HepG2 (cell line): ENCODE measurements at regions not wholly inside any gene's neighbourhood (a gene's known extent, or its start where the extent isn't known, plus 50 kb on each side); places are given as distances from the start of the nearest gene placed in this dataset.

Experiments used
- ATAC-seq: fragments of 200-7000 bp; cut with Tn5 transposase; 3 replicates; pipeline ENCODE4 v1.9.1; 2020; ENCODE audit warnings: mild to moderate bottlenecking, moderate library complexity
- BruUV-seq: library from RNA; stranded (reverse); fragments of 400-500 nt; replicated peaks from 2 replicates; lab custom pipeline; 2021; lab: Mats Ljungman, UMichigan
- CTCF ChIA-PET: fragments of 300-600 bp; formaldehyde crosslinking; extraction: SDS; loops from one replicate; lab custom pipeline; 2021; ENCODE audit warnings: low total read pairs, inconsistent platforms, low intra/inter-chr PET ratio; lab: Yijun Ruan, JAX
- POLR2A ChIA-PET: fragments of 350-600 bp; sonication (Branson Sonifier 250); formaldehyde crosslinking; loops from one replicate; lab custom pipeline; 2020; ENCODE audit warnings: antibody characterized with exemption, inconsistent platforms; lab: Yijun Ruan, JAX
- DNase-seq: peaks from one replicate; pipeline ENCODE4 v3.0.0-alpha.2; 2015; ENCODE audit warnings: low spot score
- FAIRE-seq: peaks from 3 replicates; lab custom pipeline; 2011; peaks lifted over from hg19 to GRCh38; lab: Jason Lieb, UNC
- H2AFZ ChIP-seq: one replicate; pipeline ENCODE4 v1.6.1; 2011; ENCODE audit warnings: low read length, inconsistent platforms
- H3K27ac ChIP-seq: fragments of 300-600 bp; 3 replicates; pipeline ENCODE4 v1.8.0; 2011; ENCODE audit warnings: mixed run types, mild to moderate bottlenecking, mixed read lengths, low read length, inconsistent platforms; ENCODE audit not compliant: insufficient read depth; ENCODE audit errors: extremely low read length
- H3K27me3 ChIP-seq, 2 experiments: fragments of 200-600 bp in 1 of 2; 2 replicates in 1 of 2; 3 replicates in 1 of 2; pipeline versions ENCODE4 v1.6.0 to v1.8.0; 2011; ENCODE audit warnings: low read length in 2 of 2, mild to moderate bottlenecking in 2 of 2, moderate library complexity in 2 of 2, inconsistent platforms in 1 of 2; ENCODE audit not compliant: insufficient read depth in 2 of 2, control insufficient read depth in 1 of 2
- H3K36me3 ChIP-seq, 2 experiments: fragments of 200-600 bp in 1 of 2; replicated peaks in 1 of 2; 2 replicates in 1 of 2; 3 replicates in 1 of 2; pipeline versions ENCODE4 v1.5.1 to v1.8.0; 2011; ENCODE audit warnings: low read length in 2 of 2, inconsistent platforms in 1 of 2; ENCODE audit not compliant: insufficient read depth in 2 of 2, control insufficient read depth in 1 of 2
- H3K4me1 ChIP-seq: 2 replicates; pipeline ENCODE4 v1.5.1; 2012; ENCODE audit warnings: low read length, inconsistent platforms; ENCODE audit not compliant: insufficient read depth
- H3K4me2 ChIP-seq: 2 replicates; pipeline ENCODE4 v1.6.0; 2011; ENCODE audit warnings: low read depth, low read length, inconsistent platforms
- H3K4me3 ChIP-seq, 3 experiments: fragments of 200-600 bp in 1 of 3; sonication (generic), shearing (Covaris generic) in 1 of 3; replicated peaks in 1 of 3; 2 replicates each; pipeline ENCODE4 v1.5.1; 2011 to 2016; ENCODE audit warnings: low read length in 3 of 3, inconsistent platforms in 2 of 3, low read depth in 2 of 3, mild to moderate bottlenecking in 2 of 3, control low read depth in 1 of 3, mixed read lengths in 1 of 3; ENCODE audit not compliant: insufficient read depth in 1 of 3
- H3K79me2 ChIP-seq: one replicate; pipeline ENCODE4 v1.6.1; 2011; ENCODE audit warnings: low read length, inconsistent platforms; ENCODE audit not compliant: insufficient read depth
- H3K9ac ChIP-seq: 2 replicates; pipeline ENCODE4 v1.6.0; 2011; ENCODE audit warnings: mild to moderate bottlenecking, low read depth, low read length, inconsistent platforms; ENCODE audit not compliant: insufficient read depth
- H3K9me3 ChIP-seq: 2 replicates; pipeline ENCODE4 v1.5.1; 2012; ENCODE audit warnings: mild to moderate bottlenecking, low read length
- H4K20me1 ChIP-seq: 2 replicates; pipeline ENCODE4 v1.6.0; 2011; ENCODE audit warnings: inconsistent platforms, mild to moderate bottlenecking, low read length, moderate library complexity; ENCODE audit not compliant: insufficient read depth
- CEBPB ChIP-seq: IDR thresholded peaks from 2 replicates; pipeline ENCODE4 v1.6.1; 2011; ENCODE audit warnings: low read depth, low read length, improper control_type of control experiment, borderline replicate concordance
- ETV6 ChIP-seq: sonication (generic); formaldehyde crosslinking; conservative IDR thresholded peaks from 2 replicates; pipeline ENCODE4 v1.4.0; 2020; ENCODE audit warnings: missing genetic modification reagents
- HCFC1 ChIP-seq: fragments of 150-350 bp; IDR thresholded peaks from 2 replicates; pipeline ENCODE4 v1.6.1; 2014; ENCODE audit warnings: low read depth, low read length
- KAT8 ChIP-seq: IDR thresholded peaks from 2 replicates; pipeline ENCODE4 v1.6.1; 2016; ENCODE audit warnings: missing genetic modification reagents, missing compliant biosample characterization
- KLF11 ChIP-seq: IDR thresholded peaks from 2 replicates; pipeline ENCODE4 v1.6.1; 2016; ENCODE audit warnings: missing compliant biosample characterization
- MEIS1 ChIP-seq: sonication (generic); formaldehyde crosslinking; IDR thresholded peaks from 2 replicates; pipeline ENCODE4 v1.9.0; 2021; ENCODE audit warnings: mild to moderate bottlenecking, missing genetic modification reagents, moderate library complexity, borderline replicate concordance
- NR1H2 ChIP-seq: sonication (generic); formaldehyde crosslinking; IDR thresholded peaks from 2 replicates; pipeline ENCODE4 v1.8.1; 2022; ENCODE audit warnings: low read depth, missing genetic modification reagents, borderline replicate concordance
- RFXANK ChIP-seq: IDR thresholded peaks from 2 replicates; pipeline ENCODE4 v1.6.1; 2016
- RFXAP ChIP-seq: sonication (generic); formaldehyde crosslinking; IDR thresholded peaks from 2 replicates; pipeline ENCODE4 v1.4.0; 2020; ENCODE audit warnings: missing genetic modification reagents, borderline replicate concordance
- SIN3A ChIP-seq: IDR thresholded peaks from 2 replicates; pipeline ENCODE4 v1.6.1; 2011; ENCODE audit warnings: low read depth, mild to moderate bottlenecking, control low read depth, low read length, borderline replicate concordance
- SRSF1 ChIP-seq: fragments of 200-400 bp; formaldehyde crosslinking; optimal IDR thresholded peaks from 2 replicates; pipeline ENCODE3; 2017; ENCODE audit warnings: mild to moderate bottlenecking, low read depth, low read length, moderate library complexity
- ZHX2 ChIP-seq, 2 experiments: sonication (generic) in 1 of 2; formaldehyde crosslinking in 1 of 2; IDR thresholded peaks; 2 replicates each; pipeline versions ENCODE4 v1.6.1 to v1.9.0; 2014 to 2022; ENCODE audit warnings: antibody characterized with exemption in 1 of 2, borderline replicate concordance in 1 of 2, inconsistent platforms in 1 of 2, low read depth in 1 of 2, missing genetic modification reagents in 1 of 2
- ZNF44 ChIP-seq: sonication (generic); formaldehyde crosslinking; IDR thresholded peaks from 2 replicates; pipeline ENCODE4 v1.5.1; 2020; ENCODE audit warnings: mild to moderate bottlenecking, missing genetic modification reagents
- ZNF577 ChIP-seq: sonication (generic); formaldehyde crosslinking; IDR thresholded peaks from 2 replicates; pipeline ENCODE4 v1.4.0; 2020; ENCODE audit warnings: mild to moderate bottlenecking, low read depth, missing genetic modification reagents, borderline replicate concordance
- ZNF724P ChIP-seq: sonication (generic); formaldehyde crosslinking; IDR thresholded peaks from 2 replicates; pipeline ENCODE4 v1.8.0; 2022; ENCODE audit warnings: missing genetic modification reagents, borderline replicate concordance
- WGBS: methylation state at CpG from one replicate; pipeline ENCODE4 v1.1.6; 2017; ENCODE audit warnings: low lambda C conversion rate; 5-methylcytosine and 5-hydroxymethylcytosine counted together
- in situ Hi-C: cut with HindIII; loops from 2 replicates; pipeline ENCODE4 v1.10.0; 2017; ENCODE audit warnings: low pct_unique_long_range_greater_than_20kb; ENCODE audit not compliant: extremely low pct_ligation_motif_present
- intact Hi-C: fragments of 100-400 bp; cut with micrococcal nuclease; formaldehyde crosslinking; loops from one replicate; pipeline ENCODE4 v1.10.0; 2022; ENCODE audit not compliant: unreplicated experiment
- TF ChIP-seq, protein P1 (sequence below): sonication (generic); formaldehyde crosslinking; IDR thresholded peaks from 2 replicates; pipeline ENCODE4 v1.4.0; 2020; ENCODE audit warnings: missing genetic modification reagents
- TF ChIP-seq, protein P2 (sequence below): IDR thresholded peaks from 2 replicates; pipeline ENCODE4 v1.6.1; 2016; ENCODE audit warnings: missing compliant biosample characterization, missing genetic modification reagents, borderline replicate concordance

DNA sequence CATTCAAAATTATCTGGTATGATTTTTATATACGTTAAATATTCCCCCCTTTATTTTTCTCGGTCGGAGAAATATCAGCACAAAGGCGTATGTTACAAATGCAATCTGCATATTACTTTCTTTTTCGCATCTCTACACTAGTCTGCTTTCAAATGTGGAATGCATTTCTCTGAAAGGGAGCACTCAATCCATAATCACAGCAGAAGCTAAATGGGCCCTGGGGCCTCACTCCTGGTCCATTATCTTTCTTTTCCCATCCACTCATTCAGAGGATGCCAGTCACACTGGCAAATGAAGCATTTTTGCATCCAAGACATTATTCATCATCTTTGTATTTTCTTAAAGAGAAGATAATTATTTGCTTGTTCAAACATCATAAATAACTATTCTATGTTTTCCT lies 295.2 kb upstream of the LRP1B start (continued):
- no peak for TF ChIP-seq ZHX2 (IDR thresholded peaks at IDR 0.05; ENCODE audit: low read depth)
- TF ChIP-seq ZHX2 (CRISPR knock-in tag; IDR thresholded peaks at IDR 0.05; ENCODE audit: borderline replicate concordance): no peak
- no peak for TF ChIP-seq KAT8
- TF ChIP-seq, protein P1, sequence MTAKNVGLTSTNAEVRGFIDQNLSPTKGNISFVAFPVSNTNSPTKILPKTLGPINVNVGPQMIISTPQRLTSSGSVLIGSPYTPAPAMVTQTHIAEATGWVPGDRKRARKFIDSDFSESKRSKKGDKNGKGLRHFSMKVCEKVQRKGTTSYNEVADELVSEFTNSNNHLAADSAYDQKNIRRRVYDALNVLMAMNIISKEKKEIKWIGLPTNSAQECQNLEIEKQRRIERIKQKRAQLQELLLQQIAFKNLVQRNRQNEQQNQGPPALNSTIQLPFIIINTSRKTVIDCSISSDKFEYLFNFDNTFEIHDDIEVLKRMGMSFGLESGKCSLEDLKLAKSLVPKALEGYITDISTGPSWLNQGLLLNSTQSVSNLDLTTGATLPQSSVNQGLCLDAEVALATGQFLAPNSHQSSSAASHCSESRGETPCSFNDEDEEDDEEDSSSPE (CRISPR knock-in tag): no peak

DNA sequence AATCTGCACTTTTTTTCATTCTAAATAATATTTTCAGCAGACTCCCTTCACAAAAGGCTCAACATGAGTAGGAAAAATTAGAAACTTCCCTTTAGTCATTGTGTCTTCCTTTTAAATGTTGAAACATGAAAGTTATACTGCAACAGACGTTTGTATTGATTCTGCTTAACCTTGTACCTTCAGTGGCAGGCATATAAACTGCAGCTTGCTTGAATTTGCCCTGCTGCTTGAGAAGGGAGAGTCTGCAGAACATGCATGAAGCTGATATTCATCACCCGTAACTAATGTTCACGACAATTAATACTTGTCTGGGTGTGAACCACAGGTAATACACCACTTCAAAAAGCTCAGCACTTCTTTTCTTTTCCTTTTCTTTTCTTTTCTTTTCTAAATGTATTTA lies 294.7 kb upstream of the LRP1B start:
- Histone ChIP-seq H3K4me1 (no peaks in the 10 kb centered on the region), H4K20me1 (no peaks in the 10 kb centered on the region), H3K27me3 (no peaks in the 10 kb centered on the region), H3K4me3 (no peak overlapping the region), H3K27ac (no peak overlapping the region), H3K36me3 (no peaks in the 10 kb centered on the region), H3K4me2 (no peak overlapping the region), H2AFZ (no peak overlapping the region), H3K9ac (no peak overlapping the region), H3K9me3 (no peaks in the 10 kb centered on the region), H3K79me2 (no peaks in the 10 kb centered on the region)
- in situ Hi-C loops: no loop called here
- TF ChIP-seq CEBPB (no peak), ZNF577 (no peak), ETV6 (CRISPR knock-in tag) (no peak), NR1H2 (CRISPR knock-in tag) (no peak), ZNF724P (no peak), ZNF44 (CRISPR knock-in tag) (no peak), HCFC1 (no peak), SIN3A (no peak), SRSF1 (no peak), MEIS1 (no peak), KLF11 (CRISPR knock-in tag) (no peak), RFXAP (CRISPR knock-in tag) (no peak), RFXANK (CRISPR knock-in tag) (no peak)
- TF ChIP-seq, protein P2, sequence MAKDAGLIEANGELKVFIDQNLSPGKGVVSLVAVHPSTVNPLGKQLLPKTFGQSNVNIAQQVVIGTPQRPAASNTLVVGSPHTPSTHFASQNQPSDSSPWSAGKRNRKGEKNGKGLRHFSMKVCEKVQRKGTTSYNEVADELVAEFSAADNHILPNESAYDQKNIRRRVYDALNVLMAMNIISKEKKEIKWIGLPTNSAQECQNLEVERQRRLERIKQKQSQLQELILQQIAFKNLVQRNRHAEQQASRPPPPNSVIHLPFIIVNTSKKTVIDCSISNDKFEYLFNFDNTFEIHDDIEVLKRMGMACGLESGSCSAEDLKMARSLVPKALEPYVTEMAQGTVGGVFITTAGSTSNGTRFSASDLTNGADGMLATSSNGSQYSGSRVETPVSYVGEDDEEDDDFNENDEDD (CRISPR knock-in tag): no peak
- POLR2A ChIA-PET: no interaction called here
- BruUV-seq: no TSS peak
- intact Hi-C loops: no loop called here
- DNase-seq: no peak
- no peak for FAIRE-seq
- 7% methylated on average over 3 of the region's 3 CpGs for WGBS
- ATAC-seq: peak; percentile 44; the same call in 1 of the 3 replicates
- CTCF ChIA-PET: no interaction called here
